ENCODE measurements at regions not wholly inside any gene's neighbourhood (a gene's known extent, or its start where the extent isn't known, plus 50 kb on each side); places are given as distances from the start of the nearest gene placed in this dataset.

GRCh38 chr1:58869638-58870297 lies 85.9 kb upstream of the JUN start:
- no peak for TF ChIP-seq EGR1 (IDR thresholded peaks at IDR 0.05)
- TF ChIP-seq ZBTB7A (IDR thresholded peaks at IDR 0.05; ENCODE audit: low read depth) = no peak
- TF ChIP-seq USF1 (IDR thresholded peaks at IDR 0.05) = no peak
- TF ChIP-seq YY1 (IDR thresholded peaks at IDR 0.05; ENCODE audit: low read depth) = no peak
- TF ChIP-seq CREB1 (IDR thresholded peaks at IDR 0.05; ENCODE audit: low read depth) = no peak
- TF ChIP-seq FOXM1 (IDR thresholded peaks at IDR 0.05; ENCODE audit: borderline replicate concordance, low read depth) = no peak
- no peak for TF ChIP-seq EP300 (IDR thresholded peaks at IDR 0.05; ENCODE audit: borderline replicate concordance)
- no peak for TF ChIP-seq TEAD4 (IDR thresholded peaks at IDR 0.05)
- no peak for TF ChIP-seq TAF1 (IDR thresholded peaks at IDR 0.05; ENCODE audit: low read depth)
- no peak for TF ChIP-seq RAD21 (IDR thresholded peaks at IDR 0.05; ENCODE audit: low read depth)
- TF ChIP-seq TCF12 (IDR thresholded peaks at IDR 0.05; ENCODE audit: low read depth) = no peak
- TF ChIP-seq MAX (IDR thresholded peaks at IDR 0.05) = no peak
- TF ChIP-seq REST (IDR thresholded peaks at IDR 0.05; ENCODE audit: low read depth) = no peak
- no peak for TF ChIP-seq CEBPB (IDR thresholded peaks at IDR 0.05)
- no peak for TF ChIP-seq NFIC (IDR thresholded peaks at IDR 0.05)

- TF ChIP-seq TCF12 (IDR thresholded peaks at IDR 0.05; ENCODE audit: low read depth) = peak; percentile 100
- TF ChIP-seq USF1 (IDR thresholded peaks at IDR 0.05) = 0 out of 2 replicates have a peak, but pooled peaks have one; percentile 29
- no peak for TF ChIP-seq YY1 (IDR thresholded peaks at IDR 0.05; ENCODE audit: low read depth)
- TF ChIP-seq ZBTB7A (IDR thresholded peaks at IDR 0.05; ENCODE audit: low read depth) = peak; percentile 64; the same call in 1 of the 2 replicates
- TF ChIP-seq NFIC (IDR thresholded peaks at IDR 0.05) = peak; percentile 98
- peak; percentile 62; the same call in 1 of the 2 replicates for TF ChIP-seq CEBPB (IDR thresholded peaks at IDR 0.05)
- no peak for TF ChIP-seq REST (IDR thresholded peaks at IDR 0.05; ENCODE audit: low read depth)
- TF ChIP-seq TEAD4 (IDR thresholded peaks at IDR 0.05) = peak; percentile 85
- peak; percentile 48 for TF ChIP-seq RAD21 (IDR thresholded peaks at IDR 0.05; ENCODE audit: low read depth)
- TF ChIP-seq FOXM1 (IDR thresholded peaks at IDR 0.05; ENCODE audit: borderline replicate concordance, low read depth) = peak; percentile 88
- TF ChIP-seq EP300 (IDR thresholded peaks at IDR 0.05; ENCODE audit: borderline replicate concordance) = peak; percentile 96
- no peak for TF ChIP-seq TAF1 (IDR thresholded peaks at IDR 0.05; ENCODE audit: low read depth)
- TF ChIP-seq EGR1 (IDR thresholded peaks at IDR 0.05) = peak; percentile 19; the same call in 1 of the 2 replicates
- TF ChIP-seq CREB1 (IDR thresholded peaks at IDR 0.05; ENCODE audit: low read depth) = no peak
- peak; percentile 66 for TF ChIP-seq MAX (IDR thresholded peaks at IDR 0.05)
Observed at GRCh38 chr1:58870298-58870676, 86.4 kb upstream of the JUN start.

GRCh38 chr1:58874342-58874741 lies 90.5 kb upstream of the JUN start:
- TF ChIP-seq TCF12 (IDR thresholded peaks at IDR 0.05; ENCODE audit: low read depth) (no peak), ZBTB7A (IDR thresholded peaks at IDR 0.05; ENCODE audit: low read depth) (no peak), FOXM1 (IDR thresholded peaks at IDR 0.05; ENCODE audit: borderline replicate concordance, low read depth) (no peak), CREB1 (IDR thresholded peaks at IDR 0.05; ENCODE audit: low read depth) (no peak), YY1 (IDR thresholded peaks at IDR 0.05; ENCODE audit: low read depth) (no peak), NFIC (IDR thresholded peaks at IDR 0.05) (no peak), TEAD4 (IDR thresholded peaks at IDR 0.05) (no peak), REST (IDR thresholded peaks at IDR 0.05; ENCODE audit: low read depth) (no peak), TAF1 (IDR thresholded peaks at IDR 0.05; ENCODE audit: low read depth) (no peak), EP300 (IDR thresholded peaks at IDR 0.05; ENCODE audit: borderline replicate concordance) (no peak), MAX (IDR thresholded peaks at IDR 0.05) (no peak), RAD21 (IDR thresholded peaks at IDR 0.05; ENCODE audit: low read depth) (no peak), CEBPB (IDR thresholded peaks at IDR 0.05) (no peak), EGR1 (IDR thresholded peaks at IDR 0.05) (no peak), USF1 (IDR thresholded peaks at IDR 0.05) (no peak)

All from Ishikawa (cell line).